GM10266 (cell line): ENCODE measurements at regions not wholly inside any gene's neighbourhood (a gene's known extent, or its start where the extent isn't known, plus 50 kb on each side); places are given as distances from the start of the nearest gene placed in this dataset.

Experiments
- DNase-seq: peaks from one replicate; pipeline ENCODE4 v3.0.0; 2012; ENCODE audit errors: extremely low spot score
- CTCF ChIP-seq: IDR thresholded peaks from 2 replicates; pipeline ENCODE4 v1.5.1; 2012; ENCODE audit warnings: mild to moderate bottlenecking, low read depth; ENCODE audit not compliant: control insufficient read depth, insufficient read depth; ENCODE audit errors: missing control alignments

GRCh38 chr22:27064386-27064785 lies 407.0 kb downstream of the MIAT start:
- no peak for TF ChIP-seq CTCF
- no peak for DNase-seq

DNA sequence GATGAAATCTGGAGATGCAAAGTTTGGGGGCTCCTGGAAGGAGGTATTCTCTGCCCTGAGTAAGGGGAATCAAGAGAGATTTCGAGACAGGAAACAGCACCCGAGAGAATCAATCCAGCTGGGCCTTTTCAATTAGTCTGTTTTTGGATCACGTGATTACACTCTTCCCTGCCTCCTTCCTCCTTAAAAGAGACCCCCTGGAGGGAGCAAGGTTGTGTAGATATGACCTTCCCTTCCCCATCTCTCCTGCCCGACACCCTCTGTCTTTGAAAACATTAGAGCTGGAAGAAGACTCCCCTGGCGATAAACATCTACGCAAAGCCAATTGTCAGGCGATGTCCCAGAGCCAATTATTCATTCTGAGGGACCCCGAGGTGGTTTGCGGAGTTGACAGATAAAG lies 407.9 kb downstream of the MIAT start:
- no peak for TF ChIP-seq CTCF

DNA sequence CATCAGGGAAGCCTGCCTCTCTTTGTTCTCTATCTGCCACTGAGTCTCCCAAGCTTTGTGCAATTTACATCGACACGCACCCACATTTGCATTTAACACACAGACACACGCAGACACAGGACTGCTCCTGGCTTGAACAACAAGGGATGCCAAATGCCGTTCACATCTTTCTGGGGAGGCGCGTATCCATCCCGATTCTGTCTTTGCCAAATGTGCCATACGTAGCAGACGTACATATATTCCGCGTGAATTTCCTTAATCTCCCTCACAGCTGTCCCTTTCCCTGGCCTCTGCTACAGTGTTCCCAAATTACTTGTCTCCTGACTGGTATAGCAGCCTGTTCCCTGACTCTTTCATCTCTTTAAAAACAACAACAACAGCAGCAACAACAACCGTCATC lies 409.5 kb downstream of the MIAT start:
- no peak for DNase-seq
- no peak for TF ChIP-seq CTCF

More for the DNA sequence above, 407.9 kb downstream of the MIAT start:
- DNase-seq: no peak

DNA sequence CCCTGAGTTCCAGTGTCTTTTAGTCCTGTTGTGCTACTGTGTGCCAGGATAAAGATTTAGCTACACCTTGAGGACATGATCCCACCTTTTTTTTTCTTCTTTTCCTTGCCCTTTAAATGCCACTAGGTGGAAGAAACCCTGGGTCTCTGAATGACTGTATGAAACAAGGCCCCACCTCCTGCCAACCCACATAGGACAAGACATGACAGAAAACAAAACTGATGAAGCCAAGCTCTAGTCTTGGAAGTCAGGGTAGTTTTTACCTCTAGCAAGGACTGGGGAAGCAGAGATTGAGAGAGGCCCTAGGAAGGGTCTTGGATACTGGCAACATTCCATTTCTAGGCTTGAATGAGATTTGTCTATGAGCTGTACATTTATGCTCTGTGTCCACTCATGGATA lies 410.7 kb downstream of the MIAT start:
- DNase-seq: no peak
- no peak for TF ChIP-seq CTCF

GRCh38 chr22:27070594-27070993 lies 413.2 kb downstream of the MIAT start:
- DNase-seq: no peak
- TF ChIP-seq CTCF: no peak

GRCh38 chr22:27073601-27074425 lies 416.4 kb downstream of the MIAT start:
- no peak for DNase-seq
- no peak for TF ChIP-seq CTCF

DNA sequence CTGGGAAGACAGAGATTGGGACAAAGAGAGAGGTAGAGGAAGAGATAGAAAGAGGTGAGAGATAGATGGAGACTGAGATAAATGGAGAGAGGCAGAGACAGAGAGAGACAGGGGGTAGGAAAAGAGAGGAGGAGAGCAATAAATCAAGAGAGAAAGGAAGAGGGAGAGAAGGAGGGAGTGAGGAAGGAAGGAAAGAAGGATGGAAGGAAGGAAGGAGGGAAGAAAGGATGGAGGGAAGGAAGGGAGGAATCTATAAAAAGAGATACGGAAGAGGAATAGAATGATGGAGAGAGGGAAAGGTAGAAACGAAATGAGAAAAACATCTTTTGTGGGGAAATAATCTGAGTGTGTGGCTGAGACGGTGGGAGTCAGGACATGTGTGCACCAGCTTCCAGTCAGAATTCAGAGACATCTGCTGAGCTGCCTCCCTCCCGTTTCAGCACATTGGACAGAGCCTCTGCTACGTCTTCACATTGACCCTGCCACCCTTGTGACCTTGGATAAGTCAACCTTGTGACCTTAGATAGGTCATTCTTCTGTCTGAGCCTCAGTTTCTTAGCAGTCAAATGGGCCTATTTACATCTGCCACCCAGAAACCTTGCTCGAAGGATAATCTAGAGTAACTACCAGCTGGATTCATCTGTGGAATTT lies 417.8 kb downstream of the MIAT start:
- DNase-seq: no peak
- TF ChIP-seq CTCF: no peak
